ENCODE measurements at regions not wholly inside any gene's neighbourhood (a gene's known extent, or its start where the extent isn't known, plus 50 kb on each side); places are given as distances from the start of the nearest gene placed in this dataset.

DNA sequence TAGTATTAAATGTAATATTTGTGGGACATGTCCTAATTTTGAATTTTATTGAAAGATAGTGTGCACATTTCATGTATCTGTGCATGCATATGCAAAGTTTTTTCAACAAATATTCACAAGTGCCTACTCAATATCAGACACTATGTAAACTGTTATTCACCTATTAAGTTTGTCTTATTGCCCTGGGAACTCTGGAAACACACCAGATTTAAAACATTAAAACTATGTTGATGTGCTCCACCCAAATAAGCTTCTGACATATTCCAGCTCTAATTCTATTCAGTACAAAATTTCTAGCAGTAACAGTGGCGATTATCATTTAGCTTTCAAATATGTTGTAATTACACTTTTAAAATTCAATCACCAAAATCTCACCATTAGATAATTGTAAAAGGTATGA, 183.1 kb upstream of the TTC29 start:
- 94 to 100% methylated on average over 1 of the region's 1 CpG for WGBS, 2 donors (ENCODE audit: low coverage in 1 of 2)
- Histone ChIP-seq H3K27ac (no peak overlapping the region), H3K4me3 (no peak overlapping the region), H3K9me3 (no peaks in the 10 kb centered on the region), H3K4me1 (no peaks in the 10 kb centered on the region), H3K36me3 (no peaks in the 10 kb centered on the region), H3K27me3 (no peaks in the 10 kb centered on the region)
- no peak for TF ChIP-seq POLR2A (IDR thresholded peaks at IDR 0.05)
- DNase-seq, result no peak
- intact Hi-C loops (cut with DNase I; ENCODE audit: low total_unique reads), result no loop called here
- in situ Hi-C loops (cut with MboI; ENCODE audit: low pct_ligation_motif_present in 1 of 4, low pct_unique_long_range_greater_than_20kb in 1 of 4, low sequenced_read_pairs in 3 of 4), result no loop called here

DNA sequence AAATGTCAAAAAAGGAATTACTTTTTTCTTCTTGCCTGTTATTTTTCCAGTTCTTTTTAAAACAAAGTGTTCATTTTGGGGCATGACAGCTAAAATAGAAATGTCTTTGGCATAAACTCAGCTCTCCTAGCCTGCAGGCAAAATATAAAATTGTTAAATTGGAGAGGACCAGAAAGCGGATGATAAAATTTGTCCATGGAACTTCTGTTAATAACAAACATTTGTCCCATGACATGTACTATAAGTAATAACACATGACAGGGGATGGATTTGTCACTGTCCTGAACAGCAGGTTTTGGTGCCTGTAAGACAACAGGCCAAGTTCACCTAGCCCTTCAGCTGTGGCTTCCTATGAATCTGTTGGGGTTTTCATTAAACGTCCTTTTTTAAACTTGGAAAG, 184.0 kb upstream of the TTC29 start:
- 81 to 90% methylated on average over 2 of the region's 2 CpGs for WGBS, 2 donors (ENCODE audit: low coverage in 1 of 2)
- no peak for DNase-seq
- no peaks in the 10 kb centered on the region for H3K36me3 ChIP-seq
- in situ Hi-C loops (cut with MboI; ENCODE audit: low pct_ligation_motif_present in 1 of 4, low pct_unique_long_range_greater_than_20kb in 1 of 4, low sequenced_read_pairs in 3 of 4) (no loop called here), intact Hi-C loops (cut with DNase I; ENCODE audit: low total_unique reads) (loop anchor here (1.0 kb wide), 1 partner anchor 27 kb away; no protein-coding TSS in a partner anchor)
- H3K4me3 ChIP-seq, result no peak overlapping the region
- H3K27ac ChIP-seq, result no peak overlapping the region
- no peaks in the 10 kb centered on the region for H3K9me3 ChIP-seq
- TF ChIP-seq POLR2A (IDR thresholded peaks at IDR 0.05) (no peak), EP300 (IDR thresholded peaks at IDR 0.05; ENCODE audit: low read depth) (no peak)
- TF ChIP-seq, protein P1, sequence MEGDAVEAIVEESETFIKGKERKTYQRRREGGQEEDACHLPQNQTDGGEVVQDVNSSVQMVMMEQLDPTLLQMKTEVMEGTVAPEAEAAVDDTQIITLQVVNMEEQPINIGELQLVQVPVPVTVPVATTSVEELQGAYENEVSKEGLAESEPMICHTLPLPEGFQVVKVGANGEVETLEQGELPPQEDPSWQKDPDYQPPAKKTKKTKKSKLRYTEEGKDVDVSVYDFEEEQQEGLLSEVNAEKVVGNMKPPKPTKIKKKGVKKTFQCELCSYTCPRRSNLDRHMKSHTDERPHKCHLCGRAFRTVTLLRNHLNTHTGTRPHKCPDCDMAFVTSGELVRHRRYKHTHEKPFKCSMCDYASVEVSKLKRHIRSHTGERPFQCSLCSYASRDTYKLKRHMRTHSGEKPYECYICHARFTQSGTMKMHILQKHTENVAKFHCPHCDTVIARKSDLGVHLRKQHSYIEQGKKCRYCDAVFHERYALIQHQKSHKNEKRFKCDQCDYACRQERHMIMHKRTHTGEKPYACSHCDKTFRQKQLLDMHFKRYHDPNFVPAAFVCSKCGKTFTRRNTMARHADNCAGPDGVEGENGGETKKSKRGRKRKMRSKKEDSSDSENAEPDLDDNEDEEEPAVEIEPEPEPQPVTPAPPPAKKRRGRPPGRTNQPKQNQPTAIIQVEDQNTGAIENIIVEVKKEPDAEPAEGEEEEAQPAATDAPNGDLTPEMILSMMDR (IDR thresholded peaks at IDR 0.05), result no peak
- H3K4me1 ChIP-seq, result no peaks in the 10 kb centered on the region
- H3K27me3 ChIP-seq, result no peaks in the 10 kb centered on the region

DNA sequence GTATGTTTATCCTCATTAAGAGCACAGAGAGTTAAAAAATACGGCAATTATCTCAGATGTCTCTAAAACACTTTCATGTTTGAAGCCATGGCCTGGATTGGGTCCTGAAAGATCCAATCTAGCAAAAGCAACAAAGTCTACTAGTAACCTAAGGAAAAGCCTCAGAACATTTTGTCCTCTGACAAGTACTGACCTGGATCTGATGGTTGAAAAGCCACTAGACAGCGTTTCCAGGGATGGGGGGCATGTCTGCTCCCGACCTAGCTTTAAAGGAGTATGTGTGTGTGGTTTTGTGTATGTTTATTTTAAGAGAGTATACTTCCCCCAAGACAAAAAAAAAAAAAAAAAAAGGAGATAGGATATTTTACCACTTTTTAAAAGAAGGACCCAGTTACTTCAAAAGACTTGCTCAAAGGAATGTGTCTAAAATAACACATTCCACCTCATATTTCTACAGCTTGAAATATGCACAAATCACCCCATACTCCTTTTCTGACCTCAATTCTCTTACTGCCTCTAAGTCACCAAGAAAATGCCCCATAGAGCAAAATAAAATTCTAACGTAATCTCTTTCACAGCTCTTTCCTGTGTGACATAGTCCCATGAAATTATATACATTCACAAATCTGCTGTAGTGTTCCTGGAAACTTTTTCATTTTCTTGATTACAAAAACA, 189.0 kb upstream of the TTC29 start:
- H3K4me3 ChIP-seq, result no peak overlapping the region
- no peaks in the 10 kb centered on the region for H3K27me3 ChIP-seq
- H3K9me3 ChIP-seq, result no peaks in the 10 kb centered on the region
- in situ Hi-C loops (cut with MboI; ENCODE audit: low pct_ligation_motif_present in 1 of 4, low pct_unique_long_range_greater_than_20kb in 1 of 4, low sequenced_read_pairs in 3 of 4) (no loop called here), intact Hi-C loops (cut with DNase I; ENCODE audit: low total_unique reads) (no loop called here)
- H3K27ac ChIP-seq, result no peak overlapping the region
- TF ChIP-seq, protein P1 (IDR thresholded peaks at IDR 0.05), result no peak
- TF ChIP-seq EP300 (IDR thresholded peaks at IDR 0.05; ENCODE audit: low read depth), result no peak
- TF ChIP-seq POLR2AphosphoS5 (IDR thresholded peaks at IDR 0.05), result no peak
- TF ChIP-seq POLR2A (IDR thresholded peaks at IDR 0.05), result no peak
- DNase-seq, result no peak
- H3K36me3 ChIP-seq, result no peaks in the 10 kb centered on the region
- 80 to 81% methylated on average over 2 to 4 of the region's 4 CpGs for WGBS, 2 donors (ENCODE audit: low coverage in 1 of 2)
- H3K4me1 ChIP-seq, result no peaks in the 10 kb centered on the region

DNA sequence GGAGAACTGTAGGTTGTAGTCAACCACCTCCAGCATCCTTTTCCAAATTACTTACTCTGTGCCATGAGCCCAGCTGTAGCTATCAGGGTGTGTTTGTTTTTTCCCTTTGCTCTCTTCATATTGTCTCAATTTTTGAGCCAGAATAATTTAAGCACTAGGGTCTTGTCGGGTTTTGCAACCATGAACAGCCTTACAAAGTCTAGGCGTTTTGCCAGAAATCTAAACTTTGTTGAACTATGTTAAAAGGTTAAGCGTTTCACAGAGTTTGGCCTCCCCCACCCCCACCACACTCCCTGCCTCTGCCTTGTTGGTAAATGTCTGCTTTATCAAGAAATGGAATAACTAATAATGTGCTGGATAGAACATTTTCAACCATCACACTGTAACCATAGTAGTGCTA, 190.6 kb upstream of the TTC29 start:
- no peaks in the 10 kb centered on the region for H3K27me3 ChIP-seq
- H3K4me3 ChIP-seq, result no peak overlapping the region
- no peaks in the 10 kb centered on the region for H3K4me1 ChIP-seq
- no peak overlapping the region for H3K27ac ChIP-seq
- no peaks in the 10 kb centered on the region for H3K9me3 ChIP-seq
- intact Hi-C loops (cut with DNase I; ENCODE audit: low total_unique reads) (no loop called here), in situ Hi-C loops (cut with MboI; ENCODE audit: low pct_ligation_motif_present in 1 of 4, low pct_unique_long_range_greater_than_20kb in 1 of 4, low sequenced_read_pairs in 3 of 4) (no loop called here)
- H3K36me3 ChIP-seq, result no peaks in the 10 kb centered on the region
- TF ChIP-seq POLR2AphosphoS5 (IDR thresholded peaks at IDR 0.05) (no peak), EP300 (IDR thresholded peaks at IDR 0.05; ENCODE audit: low read depth) (no peak), POLR2A (IDR thresholded peaks at IDR 0.05) (no peak)
- TF ChIP-seq, protein P1 (IDR thresholded peaks at IDR 0.05), result no peak
- 38 to 53% methylated on average over 3 of the region's 3 CpGs for WGBS, 2 donors (ENCODE audit: low coverage in 1 of 2)
- DNase-seq, result no peak

DNA sequence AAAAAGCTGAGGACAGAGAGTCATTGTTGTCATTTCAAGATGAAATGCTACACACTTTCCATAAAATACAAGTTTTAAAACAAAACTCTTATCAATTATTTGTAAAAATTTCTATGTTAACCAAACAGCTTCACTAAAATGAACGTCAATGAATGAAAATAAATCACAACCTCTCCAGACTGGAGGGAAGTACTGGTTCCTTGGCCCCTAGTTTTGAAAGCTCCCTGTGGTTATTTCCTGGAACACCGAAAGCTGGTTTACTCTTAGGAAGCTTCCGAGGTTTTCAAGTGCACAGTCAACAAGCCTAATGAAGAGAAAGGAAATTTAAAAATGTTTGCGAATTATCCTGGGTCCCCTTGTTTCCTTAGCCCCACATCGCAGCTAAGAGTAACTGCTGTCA, 191.1 kb upstream of the TTC29 start:
- Histone ChIP-seq H3K9me3 (no peaks in the 10 kb centered on the region), H3K4me3 (no peak overlapping the region), H3K4me1 (no peaks in the 10 kb centered on the region), H3K27ac (no peak overlapping the region), H3K36me3 (no peaks in the 10 kb centered on the region), H3K27me3 (no peaks in the 10 kb centered on the region)
- no peak for DNase-seq
- in situ Hi-C loops (cut with MboI; ENCODE audit: low pct_ligation_motif_present in 1 of 4, low pct_unique_long_range_greater_than_20kb in 1 of 4, low sequenced_read_pairs in 3 of 4), result no loop called here
- WGBS, 2 donors (ENCODE audit: low coverage in 1 of 2), result 63 to 73% methylated on average over 5 of the region's 5 CpGs
- TF ChIP-seq, protein P1 (IDR thresholded peaks at IDR 0.05), result no peak
- TF ChIP-seq EP300 (IDR thresholded peaks at IDR 0.05; ENCODE audit: low read depth) (no peak), POLR2AphosphoS5 (IDR thresholded peaks at IDR 0.05) (no peak), POLR2A (IDR thresholded peaks at IDR 0.05) (no peak)
- intact Hi-C loops (cut with DNase I; ENCODE audit: low total_unique reads), result no loop called here
